GM10266 (cell line): ENCODE measurements at regions not wholly inside any gene's neighbourhood (a gene's known extent, or its start where the extent isn't known, plus 50 kb on each side); places are given as distances from the start of the nearest gene placed in this dataset.

Experiments used
- DNase-seq: peaks from one replicate; pipeline ENCODE4 v3.0.0; 2012; ENCODE audit errors: extremely low spot score
- CTCF ChIP-seq: IDR thresholded peaks from 2 replicates; pipeline ENCODE4 v1.5.1; 2012; ENCODE audit warnings: mild to moderate bottlenecking, low read depth; ENCODE audit not compliant: control insufficient read depth, insufficient read depth; ENCODE audit errors: missing control alignments

- no peak for TF ChIP-seq CTCF
- DNase-seq, result no peak
These were observed 1374.0 kb upstream of the TENM4 start for GRCh38 chr11:80814813-80815212.

- no peak for DNase-seq
- TF ChIP-seq CTCF, result no peak
These were observed 1369.9 kb upstream of the TENM4 start for GRCh38 chr11:80810695-80811094.

- no peak for DNase-seq
- TF ChIP-seq CTCF, result no peak
These were observed 1357.3 kb upstream of the TENM4 start for GRCh38 chr11:80798174-80798573.

GRCh38 chr11:80783561-80783960, 1342.7 kb upstream of the TENM4 start:
- no peak for TF ChIP-seq CTCF
- no peak for DNase-seq

- TF ChIP-seq CTCF, result no peak
These were observed 1341.5 kb upstream of the TENM4 start for GRCh38 chr11:80782135-80782885.

GRCh38 chr11:80779905-80780605, 1339.2 kb upstream of the TENM4 start:
- no peak for TF ChIP-seq CTCF
- DNase-seq, result no peak

More at GRCh38 chr11:80782135-80782885, 1341.5 kb upstream of the TENM4 start:
- DNase-seq, result no peak

- no peak for DNase-seq
- no peak for TF ChIP-seq CTCF
These were observed 1338.1 kb upstream of the TENM4 start for GRCh38 chr11:80778941-80779340.
